ENCODE measurements at regions not wholly inside any gene's neighbourhood (a gene's known extent, or its start where the extent isn't known, plus 50 kb on each side); places are given as distances from the start of the nearest gene placed in this dataset.

- no peak for TF ChIP-seq POLR2AphosphoS5 (IDR thresholded peaks at IDR 0.05)
- no peak for TF ChIP-seq RAD21 (conservative IDR thresholded peaks at IDR 0.05)
- no peak for TF ChIP-seq TAF1 (IDR thresholded peaks at IDR 0.05; ENCODE audit: low read depth)
- TF ChIP-seq REST (IDR thresholded peaks at IDR 0.05; ENCODE audit: borderline replicate concordance), result no peak
- Histone ChIP-seq H2AFZ (ENCODE audit: low read depth, low read length) (no peak overlapping the region), H3K36me3 (ENCODE audit: insufficient read depth, low read length) (no peaks in the 10 kb centered on the region)
Observed at GRCh38 chr13:58488251-58488650, 856.7 kb downstream of the PCDH17 start.

GRCh38 chr13:58495668-58496067 is 864.1 kb downstream of the PCDH17 start:
- Histone ChIP-seq H3K4me3 (ENCODE audit: low read length) (no peak overlapping the region), H2AFZ (ENCODE audit: low read depth, low read length) (no peak overlapping the region), H3K9ac (ENCODE audit: low read length) (no peak overlapping the region), H3K4me2 (ENCODE audit: low read length) (no peak overlapping the region), H3K27ac (ENCODE audit: low read length) (no peak overlapping the region), H3K9me3 (ENCODE audit: low read length) (no peaks in the 10 kb centered on the region), H3K36me3 (ENCODE audit: insufficient read depth, low read length) (no peaks in the 10 kb centered on the region), H3K79me2 (replicated peaks; ENCODE audit: insufficient read depth, low read length) (no peaks in the 10 kb centered on the region), H3K9me2 (ENCODE audit: insufficient read depth, low read length) (no peaks in the 10 kb centered on the region), H3F3A (ENCODE audit: insufficient read depth, low read length, poor library complexity, severe bottlenecking) (no peaks in the 10 kb centered on the region), H4K20me1 (ENCODE audit: insufficient read depth) (no peaks in the 10 kb centered on the region), H3K27me3 (ENCODE audit: insufficient read depth, low read depth, low read length) (no peaks in the 10 kb centered on the region)
- TF ChIP-seq SMC3 (conservative IDR thresholded peaks at IDR 0.05; ENCODE audit: poor library complexity) (no peak), CTCF (IDR thresholded peaks at IDR 0.05; ENCODE audit: poor library complexity, severe bottlenecking) (no peak), POLR2AphosphoS5 (IDR thresholded peaks at IDR 0.05) (no peak), TAF1 (IDR thresholded peaks at IDR 0.05; ENCODE audit: low read depth) (no peak), EP300 (conservative IDR thresholded peaks at IDR 0.05; ENCODE audit: poor library complexity, severe bottlenecking) (no peak), REST (IDR thresholded peaks at IDR 0.05; ENCODE audit: borderline replicate concordance) (no peak), RAD21 (conservative IDR thresholded peaks at IDR 0.05) (no peak), EZH2 (IDR thresholded peaks at IDR 0.05; ENCODE audit: borderline replicate concordance, insufficient read depth, low read length, poor library complexity, severe bottlenecking) (no peak), MXI1 (conservative IDR thresholded peaks at IDR 0.05; ENCODE audit: poor library complexity, severe bottlenecking) (no peak)

More at GRCh38 chr13:58488251-58488650, 856.7 kb downstream of the PCDH17 start:
- no peaks in the 10 kb centered on the region for H3K9me2 ChIP-seq (ENCODE audit: insufficient read depth, low read length)
- no peak overlapping the region for H3K4me3 ChIP-seq (ENCODE audit: low read length)
- no peak overlapping the region for H3K27ac ChIP-seq (ENCODE audit: low read length)
- H3K4me2 ChIP-seq (ENCODE audit: low read length), result no peak overlapping the region
- H3F3A ChIP-seq (ENCODE audit: insufficient read depth, low read length, poor library complexity, severe bottlenecking), result no peaks in the 10 kb centered on the region
- no peaks in the 10 kb centered on the region for H4K20me1 ChIP-seq (ENCODE audit: insufficient read depth)
- no peaks in the 10 kb centered on the region for H3K27me3 ChIP-seq (ENCODE audit: insufficient read depth, low read depth, low read length)
- H3K9me3 ChIP-seq (ENCODE audit: low read length), result no peaks in the 10 kb centered on the region
- H3K79me2 ChIP-seq (replicated peaks; ENCODE audit: insufficient read depth, low read length), result no peaks in the 10 kb centered on the region
- no peak overlapping the region for H3K9ac ChIP-seq (ENCODE audit: low read length)
